ENCODE measurements at regions not wholly inside any gene's neighbourhood (a gene's known extent, or its start where the extent isn't known, plus 50 kb on each side); places are given as distances from the start of the nearest gene placed in this dataset.

DNA sequence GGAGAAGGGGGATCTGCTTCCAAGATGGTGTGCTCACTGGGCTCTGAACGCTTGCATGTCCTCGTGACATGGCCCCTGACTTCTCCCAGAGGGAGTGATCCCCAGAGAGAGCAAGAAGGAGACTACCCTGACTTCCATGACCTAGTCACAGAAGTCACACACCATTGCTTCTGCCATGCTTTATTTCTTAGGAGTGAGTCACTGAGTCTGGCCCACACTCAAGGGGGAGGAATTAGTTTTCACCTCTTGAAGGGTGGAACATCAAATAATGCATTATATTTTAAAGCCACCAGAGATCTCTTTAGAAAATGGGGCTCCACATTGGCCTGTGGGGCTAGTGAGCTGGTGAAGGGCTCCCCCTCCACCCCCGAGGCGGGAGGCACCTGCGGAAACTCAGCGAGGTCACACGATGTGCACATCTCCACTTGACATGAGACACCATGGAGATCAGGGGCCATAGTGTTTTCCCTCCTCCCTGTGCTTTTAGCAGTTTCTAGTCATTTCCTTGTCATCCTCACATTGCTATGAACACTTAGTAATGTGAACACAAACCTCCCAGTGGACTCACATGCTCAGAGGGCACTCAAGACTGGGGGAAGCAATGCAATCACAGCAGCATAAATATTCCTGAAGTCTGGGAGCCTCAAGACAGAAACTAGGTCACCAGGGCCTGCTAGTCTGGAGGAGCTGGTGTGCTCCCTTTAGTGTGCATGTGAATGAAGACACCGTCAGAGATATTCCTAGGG lies 87.4 kb upstream of the FZD10 start:
- DNase-seq (ENCODE audit: low read depth) = no peak

- DNase-seq (ENCODE audit: low read depth) = no peak
Measured at GRCh38 chr12:130075497-130076076, 86.7 kb upstream of the FZD10 start.

GRCh38 chr12:130076126-130076525 lies 86.1 kb upstream of the FZD10 start:
- DNase-seq (ENCODE audit: low read depth) = no peak

DNA sequence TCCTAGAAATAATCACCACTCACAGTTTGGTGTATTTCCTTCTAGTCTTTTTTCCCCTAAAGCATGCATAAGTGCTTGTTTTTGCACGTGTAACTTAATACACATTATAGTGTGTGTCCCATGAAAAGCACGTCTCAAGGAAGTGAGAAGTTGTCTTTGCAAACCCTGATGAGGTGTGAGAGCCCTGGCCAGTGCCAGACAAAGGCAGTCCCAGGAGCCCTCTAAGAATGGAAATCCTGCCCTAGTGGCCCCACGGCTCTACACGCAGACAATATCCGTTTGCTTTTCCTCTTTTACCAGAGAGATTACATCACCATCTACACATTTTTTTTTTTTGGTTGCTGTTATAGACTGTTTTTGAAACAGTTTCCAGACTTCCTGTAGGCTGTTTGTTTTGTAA lies 85.5 kb upstream of the FZD10 start:
- no peak for DNase-seq (ENCODE audit: low read depth)

- no peak for DNase-seq (ENCODE audit: low read depth)
Measured at GRCh38 chr12:130078852-130079251, 83.4 kb upstream of the FZD10 start.

- DNase-seq (ENCODE audit: low read depth) = no peak
Measured at GRCh38 chr12:130079279-130079678, 83.0 kb upstream of the FZD10 start.

DNA sequence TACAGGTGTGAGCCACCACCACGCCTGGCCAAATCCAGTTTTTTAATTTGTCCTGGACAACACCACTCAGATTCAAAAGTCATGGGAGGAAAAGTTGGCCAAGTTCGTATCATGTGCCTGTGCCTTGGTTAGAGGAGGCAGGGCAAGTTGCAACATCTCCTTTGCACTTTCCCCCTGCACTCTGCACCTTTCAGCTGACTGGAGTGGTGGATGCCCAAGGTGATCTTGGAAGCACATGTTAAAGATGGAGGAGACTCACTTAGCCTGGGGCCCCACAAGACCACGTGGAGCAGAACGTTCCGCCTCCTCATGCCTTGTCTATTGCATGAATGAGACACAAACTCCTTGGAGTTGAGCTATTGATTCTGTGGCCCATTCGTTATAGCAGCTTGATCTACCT lies 82.1 kb upstream of the FZD10 start:
- no peak for DNase-seq (ENCODE audit: low read depth)

- DNase-seq (ENCODE audit: low read depth) = no peak
Measured at GRCh38 chr12:130081117-130081805, 81.0 kb upstream of the FZD10 start.

DNA sequence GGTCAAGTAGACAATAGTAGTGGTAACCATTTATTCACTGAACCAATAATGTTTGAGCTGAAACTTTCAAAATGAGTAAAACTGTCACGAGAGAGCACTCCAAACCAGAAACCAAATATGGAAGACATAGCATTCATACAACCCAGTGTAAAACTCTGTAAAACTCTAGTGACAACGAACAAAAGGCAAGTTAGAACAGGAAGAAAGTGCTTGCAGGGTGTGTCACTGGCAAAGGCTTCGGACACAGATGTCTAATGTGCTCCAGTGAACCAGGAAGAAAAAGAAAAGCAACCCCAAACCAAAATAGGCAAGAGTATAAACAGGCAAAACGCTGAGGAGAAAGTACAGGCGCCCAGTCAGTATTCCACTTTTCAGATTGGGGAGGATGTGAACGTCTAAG lies 79.3 kb upstream of the FZD10 start:
- DNase-seq (ENCODE audit: low read depth) = no peak

DNA sequence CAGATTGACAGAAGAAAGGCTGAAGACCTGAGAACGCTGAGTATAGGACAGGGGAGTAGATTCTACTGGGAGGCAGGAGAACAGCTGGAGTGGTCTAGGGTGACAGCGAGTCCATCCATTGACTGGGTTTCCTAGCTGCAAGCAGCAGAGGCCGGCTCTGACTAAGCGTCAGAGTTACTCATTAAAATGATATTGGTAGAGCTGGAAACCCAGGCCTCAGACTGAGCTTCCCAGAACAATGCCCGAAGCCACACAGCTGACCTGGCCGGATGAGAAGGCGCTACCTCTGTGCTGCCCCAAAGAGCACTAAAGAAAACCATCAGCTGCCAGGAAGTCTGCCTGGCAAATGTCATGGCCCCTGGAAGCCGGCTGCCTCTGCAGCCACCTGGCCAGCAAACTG lies 78.5 kb upstream of the FZD10 start:
- DNase-seq (ENCODE audit: low read depth) = no peak

- no peak for DNase-seq (ENCODE audit: low read depth)
Measured at GRCh38 chr12:130084359-130084758, 77.9 kb upstream of the FZD10 start.

DNA sequence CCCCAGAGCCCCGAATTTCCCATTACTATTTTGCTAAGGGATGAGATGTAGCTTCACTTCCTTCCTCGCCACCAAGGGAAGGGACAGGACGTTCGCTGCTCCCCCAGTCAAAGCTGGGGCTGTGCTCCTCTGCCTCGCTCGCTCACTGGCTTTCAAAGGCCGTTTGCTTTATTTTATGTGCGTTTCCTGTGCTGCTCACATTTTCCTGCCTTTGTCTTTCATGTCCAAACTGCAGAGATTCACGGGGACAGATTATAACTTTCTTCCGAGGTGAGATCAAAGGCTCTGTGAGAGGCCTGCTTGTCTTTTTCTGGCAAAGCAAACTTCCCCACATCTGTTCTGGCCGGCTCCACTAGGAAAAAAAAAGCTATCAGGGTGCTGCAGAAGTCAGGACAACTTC lies 76.0 kb upstream of the FZD10 start:
- DNase-seq (ENCODE audit: low read depth) = no peak

DNA sequence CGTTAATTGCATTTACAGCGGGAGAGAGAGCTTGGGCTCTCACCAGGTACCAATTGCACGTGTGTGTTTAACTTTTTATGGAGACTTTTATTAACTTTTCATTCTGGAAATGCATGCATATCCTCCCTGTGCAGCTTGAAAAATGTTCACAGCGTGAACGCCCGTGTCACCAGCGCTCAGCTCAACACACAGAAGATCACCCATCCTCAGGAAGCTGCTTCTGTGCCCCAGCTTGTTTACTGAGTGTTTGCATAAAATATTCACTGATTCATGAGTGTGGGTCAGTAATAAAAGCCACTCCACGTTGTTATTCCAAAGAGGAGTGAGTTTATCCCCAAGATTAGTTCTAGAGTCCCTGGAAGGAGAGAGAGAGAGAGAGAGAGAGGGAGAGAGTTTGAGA lies 75.5 kb upstream of the FZD10 start:
- no peak for DNase-seq (ENCODE audit: low read depth)

DNA sequence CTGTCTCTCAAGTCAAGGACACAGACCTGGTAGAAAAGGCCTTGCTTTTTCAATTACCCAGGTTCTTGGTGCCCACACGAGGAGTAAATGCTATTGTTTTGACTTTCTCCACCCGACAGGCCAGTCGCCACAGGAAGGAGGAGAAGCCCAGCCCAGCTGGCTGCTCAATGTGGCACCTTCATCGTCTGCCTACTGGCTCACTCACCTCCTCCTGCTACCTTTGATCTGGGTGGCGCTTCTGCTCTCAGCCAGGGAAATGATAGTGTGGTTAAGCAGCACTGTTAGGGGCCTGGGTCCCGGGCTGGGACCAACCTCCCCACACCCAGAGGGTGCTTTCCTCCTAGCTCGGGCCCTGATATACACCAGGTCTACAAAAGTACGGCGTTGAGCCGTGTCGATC lies 75.0 kb upstream of the FZD10 start:
- DNase-seq (ENCODE audit: low read depth) = no peak

- DNase-seq (ENCODE audit: low read depth) = no peak
Measured at GRCh38 chr12:130088504-130088903, 73.8 kb upstream of the FZD10 start.

GRCh38 chr12:130090542-130090941 lies 71.7 kb upstream of the FZD10 start:
- no peak for DNase-seq (ENCODE audit: low read depth)

- DNase-seq (ENCODE audit: low read depth) = no peak
Measured at GRCh38 chr12:130093380-130093779, 68.9 kb upstream of the FZD10 start.

DNA sequence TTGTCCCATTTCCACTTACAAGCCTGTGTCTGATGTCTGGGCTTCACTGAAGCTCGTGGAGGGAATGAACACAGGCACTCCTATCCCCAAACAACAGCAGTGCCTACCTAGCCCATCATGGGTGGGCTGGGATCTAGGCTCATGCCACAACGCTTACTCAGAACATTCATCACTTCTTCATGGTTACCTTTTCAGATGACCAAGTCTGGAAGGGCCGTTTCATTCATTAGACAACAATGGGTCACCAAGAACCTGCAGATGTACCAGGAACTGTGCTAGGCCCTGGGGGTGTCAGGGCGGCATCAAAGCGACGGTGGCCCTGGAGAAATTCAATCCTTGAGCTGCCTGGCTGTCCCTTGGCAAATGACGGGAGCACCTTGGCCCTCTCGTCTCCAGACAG lies 64.9 kb upstream of the FZD10 start:
- no peak for DNase-seq (ENCODE audit: low read depth)

DNA sequence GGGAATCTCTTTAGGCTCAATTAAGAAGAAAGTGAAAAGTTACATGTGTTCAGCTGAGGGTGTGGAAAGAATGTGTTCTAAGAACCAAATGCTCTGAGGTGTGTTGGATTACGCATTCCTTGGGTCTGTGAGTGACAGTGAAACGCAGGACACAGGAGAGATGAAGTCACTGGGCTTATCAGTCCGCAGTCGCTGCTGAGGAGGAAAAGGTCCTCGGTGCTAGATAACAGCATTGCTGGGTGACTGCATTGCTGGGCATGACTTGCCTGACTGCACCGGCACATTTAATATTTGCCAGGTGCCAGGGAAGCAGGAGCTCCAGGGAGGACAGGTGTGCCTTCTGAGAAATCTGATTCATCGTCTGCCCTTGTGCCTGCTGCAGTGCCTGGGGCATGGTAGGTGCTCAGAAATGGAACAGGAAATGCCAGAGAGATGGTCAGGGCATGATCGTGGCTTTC lies 64.4 kb upstream of the FZD10 start:
- no peak for DNase-seq (ENCODE audit: low read depth)

GRCh38 chr12:130098301-130099005 lies 63.8 kb upstream of the FZD10 start:
- no peak for DNase-seq (ENCODE audit: low read depth)

DNA sequence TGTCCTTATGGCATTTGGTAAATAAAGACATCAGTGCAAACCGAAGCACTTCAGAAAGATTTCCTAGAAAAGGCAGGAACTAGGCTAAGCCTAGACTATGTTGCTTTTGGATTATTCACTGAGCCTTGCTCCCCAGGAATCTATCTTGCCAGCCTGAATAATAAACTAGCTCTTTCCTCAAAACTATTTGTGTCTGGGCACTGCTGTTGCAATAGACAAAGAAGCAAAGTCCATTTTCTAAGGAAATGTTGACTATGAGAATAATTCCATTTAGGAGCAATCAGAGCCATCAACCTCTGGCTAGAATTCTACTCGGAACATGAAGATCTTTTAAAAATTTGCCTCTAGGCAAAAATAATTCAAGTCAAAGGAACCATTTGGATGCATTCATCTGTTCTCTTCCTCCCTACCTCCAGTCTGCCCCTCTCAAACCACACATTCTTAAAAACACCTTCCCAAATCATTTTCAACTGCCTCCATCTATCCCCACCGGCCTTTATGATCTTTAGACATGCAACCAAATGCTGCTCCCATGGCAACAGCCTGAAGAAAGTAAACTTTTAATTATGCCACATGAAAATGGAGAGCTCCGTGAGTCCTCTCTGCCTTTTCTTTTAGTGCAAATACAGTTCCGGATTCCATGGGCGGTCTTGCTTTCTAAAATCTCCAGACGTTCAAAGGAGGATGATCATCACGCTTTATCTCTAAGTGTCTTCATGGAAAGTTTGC lies 61.5 kb upstream of the FZD10 start:
- DNase-seq (ENCODE audit: low read depth) = no peak

GRCh38 chr12:130101370-130101769 lies 60.9 kb upstream of the FZD10 start:
- DNase-seq (ENCODE audit: low read depth) = no peak

Data from amniotic epithelial cell (primary cell).